ENCODE measurements at regions not wholly inside any gene's neighbourhood (a gene's known extent, or its start where the extent isn't known, plus 50 kb on each side); places are given as distances from the start of the nearest gene placed in this dataset.

DNA sequence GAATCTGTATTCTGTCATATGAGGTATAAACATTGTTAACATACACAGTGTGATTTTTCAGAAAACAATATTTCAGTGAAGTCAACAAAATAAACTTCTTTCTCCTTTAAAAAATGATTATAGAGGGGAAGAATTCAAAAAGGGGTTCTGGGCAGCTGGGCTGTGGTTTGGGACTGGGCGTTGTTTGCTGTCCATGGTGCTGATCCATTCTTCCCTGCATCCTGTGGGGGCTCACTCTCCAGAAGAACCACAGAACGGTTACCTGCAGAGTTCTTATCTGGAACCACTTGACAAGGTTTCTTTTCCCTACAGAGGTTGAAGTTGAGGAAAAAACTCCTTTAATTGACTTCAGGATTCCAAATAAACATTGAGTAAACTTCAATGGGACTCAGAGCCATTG lies 1091.0 kb downstream of the CDH8 start:
- TF ChIP-seq, protein P1, sequence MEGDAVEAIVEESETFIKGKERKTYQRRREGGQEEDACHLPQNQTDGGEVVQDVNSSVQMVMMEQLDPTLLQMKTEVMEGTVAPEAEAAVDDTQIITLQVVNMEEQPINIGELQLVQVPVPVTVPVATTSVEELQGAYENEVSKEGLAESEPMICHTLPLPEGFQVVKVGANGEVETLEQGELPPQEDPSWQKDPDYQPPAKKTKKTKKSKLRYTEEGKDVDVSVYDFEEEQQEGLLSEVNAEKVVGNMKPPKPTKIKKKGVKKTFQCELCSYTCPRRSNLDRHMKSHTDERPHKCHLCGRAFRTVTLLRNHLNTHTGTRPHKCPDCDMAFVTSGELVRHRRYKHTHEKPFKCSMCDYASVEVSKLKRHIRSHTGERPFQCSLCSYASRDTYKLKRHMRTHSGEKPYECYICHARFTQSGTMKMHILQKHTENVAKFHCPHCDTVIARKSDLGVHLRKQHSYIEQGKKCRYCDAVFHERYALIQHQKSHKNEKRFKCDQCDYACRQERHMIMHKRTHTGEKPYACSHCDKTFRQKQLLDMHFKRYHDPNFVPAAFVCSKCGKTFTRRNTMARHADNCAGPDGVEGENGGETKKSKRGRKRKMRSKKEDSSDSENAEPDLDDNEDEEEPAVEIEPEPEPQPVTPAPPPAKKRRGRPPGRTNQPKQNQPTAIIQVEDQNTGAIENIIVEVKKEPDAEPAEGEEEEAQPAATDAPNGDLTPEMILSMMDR (conservative IDR thresholded peaks at IDR 0.05; ENCODE audit: low read depth in 2 of 2) = no peak
- TF ChIP-seq ZNF114 (CRISPR knock-in tag; IDR thresholded peaks at IDR 0.05) (no peak), POLR2AphosphoS5 (IDR thresholded peaks at IDR 0.05; ENCODE audit: low read depth) (no peak), EZH2 (IDR thresholded peaks at IDR 0.05; ENCODE audit: low read depth, unreplicated experiment) (no peak), EZH2phosphoT487 (IDR thresholded peaks at IDR 0.05; ENCODE audit: unreplicated experiment) (no peak), NANOG (IDR thresholded peaks at IDR 0.05; ENCODE audit: borderline replicate concordance) (no peak), CREB1 (CRISPR knock-in tag; IDR thresholded peaks at IDR 0.05; ENCODE audit: low read depth) (no peak), REST (IDR thresholded peaks at IDR 0.05; ENCODE audit: unreplicated experiment) (peak; percentile 87), JUNB (IDR thresholded peaks at IDR 0.05; ENCODE audit: unreplicated experiment) (no peak)
- TF ChIP-seq, protein P2, sequence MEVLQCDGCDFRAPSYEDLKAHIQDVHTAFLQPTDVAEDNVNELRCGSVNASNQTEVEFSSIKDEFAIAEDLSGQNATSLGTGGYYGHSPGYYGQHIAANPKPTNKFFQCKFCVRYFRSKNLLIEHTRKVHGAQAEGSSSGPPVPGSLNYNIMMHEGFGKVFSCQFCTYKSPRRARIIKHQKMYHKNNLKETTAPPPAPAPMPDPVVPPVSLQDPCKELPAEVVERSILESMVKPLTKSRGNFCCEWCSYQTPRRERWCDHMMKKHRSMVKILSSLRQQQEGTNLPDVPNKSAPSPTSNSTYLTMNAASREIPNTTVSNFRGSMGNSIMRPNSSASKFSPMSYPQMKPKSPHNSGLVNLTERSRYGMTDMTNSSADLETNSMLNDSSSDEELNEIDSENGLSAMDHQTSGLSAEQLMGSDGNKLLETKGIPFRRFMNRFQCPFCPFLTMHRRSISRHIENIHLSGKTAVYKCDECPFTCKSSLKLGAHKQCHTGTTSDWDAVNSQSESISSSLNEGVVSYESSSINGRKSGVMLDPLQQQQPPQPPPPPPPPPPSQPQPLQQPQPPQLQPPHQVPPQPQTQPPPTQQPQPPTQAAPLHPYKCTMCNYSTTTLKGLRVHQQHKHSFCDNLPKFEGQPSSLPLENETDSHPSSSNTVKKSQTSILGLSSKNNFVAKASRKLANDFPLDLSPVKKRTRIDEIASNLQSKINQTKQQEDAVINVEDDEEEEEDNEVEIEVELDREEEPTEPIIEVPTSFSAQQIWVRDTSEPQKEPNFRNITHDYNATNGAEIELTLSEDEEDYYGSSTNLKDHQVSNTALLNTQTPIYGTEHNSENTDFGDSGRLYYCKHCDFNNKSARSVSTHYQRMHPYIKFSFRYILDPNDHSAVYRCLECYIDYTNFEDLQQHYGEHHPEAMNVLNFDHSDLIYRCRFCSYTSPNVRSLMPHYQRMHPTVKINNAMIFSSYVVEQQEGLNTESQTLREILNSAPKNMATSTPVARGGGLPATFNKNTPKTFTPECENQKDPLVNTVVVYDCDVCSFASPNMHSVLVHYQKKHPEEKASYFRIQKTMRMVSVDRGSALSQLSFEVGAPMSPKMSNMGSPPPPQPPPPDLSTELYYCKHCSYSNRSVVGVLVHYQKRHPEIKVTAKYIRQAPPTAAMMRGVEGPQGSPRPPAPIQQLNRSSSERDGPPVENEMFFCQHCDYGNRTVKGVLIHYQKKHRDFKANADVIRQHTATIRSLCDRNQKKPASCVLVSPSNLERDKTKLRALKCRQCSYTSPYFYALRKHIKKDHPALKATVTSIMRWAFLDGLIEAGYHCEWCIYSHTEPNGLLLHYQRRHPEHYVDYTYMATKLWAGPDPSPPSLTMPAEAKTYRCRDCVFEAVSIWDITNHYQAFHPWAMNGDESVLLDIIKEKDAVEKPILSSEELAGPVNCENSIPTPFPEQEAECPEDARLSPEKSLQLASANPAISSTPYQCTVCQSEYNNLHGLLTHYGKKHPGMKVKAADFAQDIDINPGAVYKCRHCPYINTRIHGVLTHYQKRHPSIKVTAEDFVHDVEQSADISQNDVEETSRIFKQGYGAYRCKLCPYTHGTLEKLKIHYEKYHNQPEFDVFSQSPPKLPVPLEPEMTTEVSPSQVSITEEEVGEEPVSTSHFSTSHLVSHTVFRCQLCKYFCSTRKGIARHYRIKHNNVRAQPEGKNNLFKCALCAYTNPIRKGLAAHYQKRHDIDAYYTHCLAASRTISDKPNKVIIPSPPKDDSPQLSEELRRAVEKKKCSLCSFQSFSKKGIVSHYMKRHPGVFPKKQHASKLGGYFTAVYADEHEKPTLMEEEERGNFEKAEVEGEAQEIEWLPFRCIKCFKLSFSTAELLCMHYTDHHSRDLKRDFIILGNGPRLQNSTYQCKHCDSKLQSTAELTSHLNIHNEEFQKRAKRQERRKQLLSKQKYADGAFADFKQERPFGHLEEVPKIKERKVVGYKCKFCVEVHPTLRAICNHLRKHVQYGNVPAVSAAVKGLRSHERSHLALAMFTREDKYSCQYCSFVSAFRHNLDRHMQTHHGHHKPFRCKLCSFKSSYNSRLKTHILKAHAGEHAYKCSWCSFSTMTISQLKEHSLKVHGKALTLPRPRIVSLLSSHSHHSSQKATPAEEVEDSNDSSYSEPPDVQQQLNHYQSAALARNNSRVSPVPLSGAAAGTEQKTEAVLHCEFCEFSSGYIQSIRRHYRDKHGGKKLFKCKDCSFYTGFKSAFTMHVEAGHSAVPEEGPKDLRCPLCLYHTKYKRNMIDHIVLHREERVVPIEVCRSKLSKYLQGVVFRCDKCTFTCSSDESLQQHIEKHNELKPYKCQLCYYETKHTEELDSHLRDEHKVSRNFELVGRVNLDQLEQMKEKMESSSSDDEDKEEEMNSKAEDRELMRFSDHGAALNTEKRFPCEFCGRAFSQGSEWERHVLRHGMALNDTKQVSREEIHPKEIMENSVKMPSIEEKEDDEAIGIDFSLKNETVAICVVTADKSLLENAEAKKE (CRISPR knock-in tag; IDR thresholded peaks at IDR 0.05) = no peak
- TF ChIP-seq, protein P3, sequence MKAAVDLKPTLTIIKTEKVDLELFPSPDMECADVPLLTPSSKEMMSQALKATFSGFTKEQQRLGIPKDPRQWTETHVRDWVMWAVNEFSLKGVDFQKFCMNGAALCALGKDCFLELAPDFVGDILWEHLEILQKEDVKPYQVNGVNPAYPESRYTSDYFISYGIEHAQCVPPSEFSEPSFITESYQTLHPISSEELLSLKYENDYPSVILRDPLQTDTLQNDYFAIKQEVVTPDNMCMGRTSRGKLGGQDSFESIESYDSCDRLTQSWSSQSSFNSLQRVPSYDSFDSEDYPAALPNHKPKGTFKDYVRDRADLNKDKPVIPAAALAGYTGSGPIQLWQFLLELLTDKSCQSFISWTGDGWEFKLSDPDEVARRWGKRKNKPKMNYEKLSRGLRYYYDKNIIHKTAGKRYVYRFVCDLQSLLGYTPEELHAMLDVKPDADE (IDR thresholded peaks at IDR 0.05) = no peak
